GM19452 (cell line): ENCODE measurements at regions not wholly inside any gene's neighbourhood (a gene's known extent, or its start where the extent isn't known, plus 50 kb on each side); places are given as distances from the start of the nearest gene placed in this dataset.
"Not testable (repeated sequence)": the region's sequence is repeated elsewhere in the genome, so short reads cannot be mapped to it uniquely, and the experiment has no call there.

Experiments used
- ATAC-seq: cut with Tn5 transposase; IDR thresholded peaks from one replicate; pipeline ENCODE4 v1.9.1; 2021; ENCODE audit not compliant: unreplicated experiment

DNA sequence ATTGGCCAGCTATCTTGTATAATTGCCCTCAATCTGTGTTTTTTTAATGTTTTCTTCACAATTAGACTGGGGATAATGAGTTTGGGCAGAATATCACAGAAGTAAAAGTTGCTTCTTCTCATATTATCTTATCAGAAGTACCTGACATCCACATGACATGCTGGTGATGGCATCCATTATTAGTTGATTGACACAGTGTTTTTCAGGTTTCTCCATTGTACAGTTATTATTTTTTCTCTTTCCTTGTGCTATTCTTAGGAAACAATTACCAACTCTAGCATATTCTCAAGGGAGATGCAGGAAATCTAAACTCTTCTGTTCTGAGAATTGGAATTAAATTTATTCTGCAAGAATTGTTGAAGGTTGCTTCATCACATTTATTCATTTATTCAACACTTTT lies 1000.1 kb upstream of the LCORL start:
- ATAC-seq, result no peak

DNA sequence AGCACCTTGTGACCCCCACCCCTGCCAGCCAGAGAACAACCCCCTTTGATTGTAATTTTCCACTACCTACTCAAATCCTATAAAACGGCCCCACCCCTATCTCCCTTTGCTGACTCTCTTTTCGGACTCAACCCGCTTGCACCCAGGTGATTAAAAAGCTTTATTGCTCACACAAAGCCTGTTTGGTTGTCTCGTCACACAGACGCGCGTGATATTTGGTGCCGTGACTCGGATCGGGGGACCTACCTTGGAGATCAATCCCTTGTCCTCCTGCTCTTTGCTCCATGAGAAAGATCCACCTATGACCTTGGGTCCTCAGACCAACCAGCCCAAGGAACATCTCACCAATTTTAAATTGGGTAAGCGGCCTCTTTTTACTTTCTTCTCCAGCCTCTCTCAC lies 995.0 kb upstream of the LCORL start:
- not testable (repeated sequence) for ATAC-seq

DNA sequence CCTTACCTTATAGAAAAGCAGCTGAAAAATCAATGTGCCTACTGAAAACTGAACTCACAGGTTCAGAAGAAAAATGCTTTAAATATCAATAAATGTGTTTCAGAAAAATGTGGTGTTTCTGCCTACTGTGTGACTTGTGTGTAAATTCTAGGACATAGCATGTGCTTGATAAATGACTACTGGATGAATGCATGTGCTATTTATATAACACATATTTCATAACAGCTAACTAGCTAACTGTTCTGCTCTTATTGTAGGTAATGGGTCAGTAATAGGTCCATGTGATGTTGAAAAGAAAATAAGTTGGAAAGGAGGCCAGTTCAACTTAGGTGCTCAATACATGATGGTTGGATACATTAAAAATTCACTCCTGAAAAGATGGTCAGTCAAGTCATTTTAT lies 993.0 kb upstream of the LCORL start:
- no peak for ATAC-seq

DNA sequence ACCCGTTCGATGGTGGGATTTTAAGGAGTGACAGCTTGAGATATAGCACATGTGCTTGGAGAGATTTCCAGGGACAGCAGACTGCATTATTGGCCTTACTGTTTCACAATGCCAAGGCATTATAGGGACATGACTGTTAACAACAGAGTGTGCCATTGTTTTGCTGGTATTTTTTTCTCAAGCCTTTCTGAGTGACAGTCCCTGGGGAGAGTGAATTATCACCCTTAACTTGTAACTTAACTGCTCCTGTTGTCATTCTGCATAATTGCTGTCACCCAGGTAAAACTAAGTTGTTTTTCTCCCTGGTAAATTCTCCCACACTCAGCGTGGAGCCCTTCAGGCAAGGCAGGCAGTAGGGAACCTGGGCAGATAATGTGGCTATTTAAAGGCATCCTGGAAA lies 989.2 kb upstream of the LCORL start:
- no peak for ATAC-seq

DNA sequence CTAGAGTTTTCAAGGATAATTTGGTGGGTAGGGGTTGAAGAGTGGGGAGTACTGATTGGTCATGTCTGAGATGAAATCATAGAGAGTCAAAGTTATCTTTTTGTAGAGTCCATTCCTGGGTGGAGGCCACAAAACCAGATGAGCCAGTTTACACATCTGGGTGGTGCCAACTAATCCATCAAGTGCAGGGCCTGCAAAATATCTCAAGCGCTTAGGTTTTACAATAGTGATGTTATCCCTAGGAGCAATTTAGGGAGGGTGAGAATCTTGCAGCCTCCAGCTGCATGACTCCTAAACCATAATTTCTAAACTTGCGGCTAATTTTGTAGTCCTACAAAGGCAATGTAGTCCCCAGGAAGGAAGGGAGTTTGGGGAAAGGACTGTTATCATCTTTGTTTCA lies 988.3 kb upstream of the LCORL start:
- ATAC-seq, result no peak

DNA sequence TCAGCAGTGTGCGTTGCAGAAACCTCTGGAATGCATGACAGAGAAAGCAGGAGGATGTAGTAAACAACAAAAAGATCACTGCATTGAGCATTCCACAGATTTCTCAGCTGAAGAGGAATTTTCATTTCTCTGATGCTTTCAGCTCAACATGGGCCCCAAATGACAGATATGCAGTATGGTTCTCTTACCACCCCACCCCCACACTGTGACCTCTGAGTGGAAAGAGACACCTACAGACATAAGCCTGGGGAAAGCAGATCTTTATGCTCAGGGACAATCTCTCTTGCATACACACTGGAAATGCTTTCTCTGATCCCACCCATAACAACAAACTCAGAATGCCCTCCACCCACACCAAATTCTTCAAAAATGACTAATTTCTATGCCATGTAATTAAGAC lies 983.7 kb upstream of the LCORL start:
- ATAC-seq, result no peak

DNA sequence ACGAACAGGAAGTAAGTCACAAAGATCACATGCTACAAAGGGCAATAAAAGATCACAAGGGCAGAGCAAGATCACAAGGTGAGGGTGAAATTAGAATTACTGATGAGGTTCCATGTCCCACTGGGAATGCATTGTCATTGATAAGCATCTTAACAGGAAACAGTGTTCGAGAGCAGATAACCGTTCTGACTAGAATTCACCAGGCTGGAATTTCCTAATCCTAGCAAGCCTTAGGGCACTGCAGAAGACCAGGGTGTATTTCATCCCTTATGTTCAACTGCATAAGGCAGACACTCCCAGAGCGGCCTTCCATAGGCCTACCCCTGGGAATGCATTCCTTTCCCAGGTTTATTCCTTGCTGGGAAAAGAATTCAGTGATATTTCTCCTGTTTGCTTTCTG lies 980.6 kb upstream of the LCORL start:
- ATAC-seq, result no peak

DNA sequence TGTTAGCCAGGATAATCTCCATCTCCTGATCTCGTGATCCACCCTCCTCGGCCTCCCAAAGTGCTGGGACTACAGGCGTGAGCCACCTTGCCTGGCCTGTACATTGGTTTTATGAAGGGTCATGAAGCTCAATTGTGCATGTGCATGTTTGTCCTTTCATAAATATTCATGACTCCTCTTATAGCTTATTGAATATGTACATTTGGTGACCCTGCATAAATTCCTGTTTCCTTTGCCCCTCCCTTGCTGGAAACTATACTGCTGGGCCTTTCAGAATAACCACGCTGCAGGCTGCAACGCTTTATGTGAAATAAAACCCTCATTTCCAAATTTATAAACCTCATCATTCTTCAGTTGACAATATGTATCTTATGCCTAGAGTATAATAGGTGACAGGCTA lies 978.0 kb upstream of the LCORL start:
- ATAC-seq, result no peak

DNA sequence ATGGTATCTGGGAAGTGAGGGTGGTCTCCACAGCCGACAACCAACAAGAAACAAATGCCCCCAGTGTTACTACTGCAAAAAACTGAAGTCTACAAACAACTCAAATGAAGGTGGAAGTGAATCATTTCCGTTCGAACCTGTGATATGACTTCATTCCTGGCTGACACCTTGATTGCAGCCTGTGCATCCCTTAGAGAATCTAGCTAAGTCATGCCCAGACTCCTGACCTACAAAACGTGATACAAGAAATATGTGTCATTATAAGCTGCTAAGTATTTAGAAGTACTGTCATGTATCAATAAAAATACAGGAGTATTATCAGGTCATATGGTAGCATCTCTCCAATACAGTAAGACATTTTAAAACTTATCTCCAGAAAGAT lies 959.7 kb upstream of the LCORL start:
- no peak for ATAC-seq

DNA sequence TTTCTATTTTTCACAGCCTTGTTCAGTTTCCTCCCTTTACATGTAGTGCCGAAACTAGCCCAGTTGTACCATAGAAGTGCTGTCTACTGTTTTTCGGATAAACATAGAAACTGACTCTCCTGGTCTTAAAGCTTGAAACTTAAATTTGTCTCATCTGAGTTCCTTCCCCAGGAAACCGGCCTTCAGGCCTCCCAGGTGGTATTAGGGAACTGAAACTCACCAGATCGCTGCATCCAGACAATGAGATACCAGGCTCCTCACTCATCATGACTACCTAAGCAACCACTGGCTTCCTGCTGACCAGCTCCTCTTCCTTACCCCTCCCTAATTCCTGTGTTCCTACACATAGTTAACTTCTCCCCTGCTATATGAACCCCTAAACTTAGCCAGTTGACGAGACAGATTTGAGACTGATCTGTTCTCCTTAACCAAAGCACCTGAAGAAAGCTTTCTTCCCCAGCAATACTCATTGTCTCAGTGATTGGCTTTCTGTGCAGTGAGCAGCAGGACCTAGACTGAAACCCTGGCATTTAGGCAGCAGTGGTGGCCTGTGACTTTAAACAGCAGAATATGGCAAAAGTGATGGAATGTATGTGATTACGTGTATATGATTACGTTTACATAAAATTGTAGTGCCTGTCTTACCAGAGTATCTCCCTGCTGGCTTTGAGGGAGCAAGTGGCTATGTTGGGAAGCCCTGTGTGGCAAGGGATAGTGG lies 959.1 kb upstream of the LCORL start:
- no peak for ATAC-seq

DNA sequence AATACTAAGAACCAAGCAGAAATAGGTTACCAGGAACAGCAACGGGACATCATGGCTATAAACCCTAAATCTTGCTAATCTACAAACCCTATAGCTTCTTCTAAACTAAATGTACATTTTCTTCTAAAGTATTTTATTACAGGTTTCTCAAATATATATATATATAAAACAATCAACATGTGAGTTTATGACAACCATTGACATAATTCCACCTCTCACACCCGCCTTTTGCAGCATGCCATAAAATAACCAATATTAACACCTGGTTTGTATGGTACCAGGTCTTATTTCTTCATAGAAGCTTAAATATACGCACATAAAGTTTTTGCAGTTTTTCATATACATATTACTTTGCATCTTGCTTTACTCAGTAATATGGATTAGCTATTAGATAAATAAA lies 955.3 kb upstream of the LCORL start:
- ATAC-seq, result no peak

DNA sequence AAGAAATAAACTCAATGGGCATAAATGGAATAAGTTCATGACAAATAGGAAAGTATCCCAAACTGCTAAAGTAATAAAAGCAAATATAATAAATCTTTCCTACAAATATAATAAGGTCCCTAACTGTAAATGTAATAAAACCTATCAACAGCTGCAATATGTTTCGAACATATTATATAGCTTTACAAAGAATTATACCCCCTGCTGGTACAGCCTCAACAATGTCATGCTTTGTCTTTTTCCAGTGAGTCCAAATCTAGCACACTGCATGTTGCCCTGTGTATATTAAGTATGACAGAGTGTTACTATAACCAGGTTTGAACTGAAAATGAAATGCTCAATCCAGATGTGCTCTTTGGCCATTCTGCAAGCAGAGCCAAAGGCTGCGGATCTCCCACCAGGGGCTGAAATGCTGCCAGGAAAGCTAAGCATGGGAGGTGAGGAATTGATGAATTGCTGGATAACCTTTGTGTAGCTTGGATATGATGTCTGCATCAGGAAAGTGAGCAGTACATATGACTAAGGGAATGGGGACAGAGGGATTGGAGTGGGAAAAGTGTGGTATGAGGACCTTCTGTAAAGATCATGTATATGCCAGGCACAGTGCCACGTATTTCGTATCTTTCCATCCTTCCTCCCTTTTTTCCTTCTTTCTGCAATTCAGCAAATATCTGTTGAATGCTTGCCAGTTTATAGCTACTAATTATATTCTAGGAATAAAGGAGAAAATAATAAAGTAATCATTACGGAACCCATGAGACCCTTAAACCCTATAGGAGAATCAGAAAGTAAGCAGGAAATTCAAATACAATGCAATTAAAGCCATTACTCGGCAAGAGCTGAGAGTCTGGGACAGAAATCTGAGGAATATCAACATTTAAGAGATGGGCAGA lies 954.6 kb upstream of the LCORL start:
- ATAC-seq, result no peak

DNA sequence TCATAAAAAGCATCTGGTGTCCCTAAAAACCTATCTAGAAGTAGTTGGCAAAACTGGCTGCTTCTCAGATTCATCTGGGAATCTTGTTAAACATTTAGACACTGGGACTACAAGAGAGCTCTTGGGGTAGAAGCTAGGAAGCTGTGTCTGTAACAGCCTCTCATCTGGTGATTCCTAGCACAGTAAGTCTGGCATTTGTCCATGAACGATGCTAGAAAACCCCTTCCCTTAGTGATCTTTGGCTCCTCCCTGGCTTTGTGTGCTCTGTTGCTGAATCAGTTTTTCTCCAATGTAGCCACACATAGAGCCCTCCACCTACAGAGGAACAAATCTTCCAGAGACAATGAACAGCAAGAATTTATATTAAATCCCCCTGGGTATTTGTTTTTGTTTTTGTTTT lies 951.7 kb upstream of the LCORL start:
- no peak for ATAC-seq

DNA sequence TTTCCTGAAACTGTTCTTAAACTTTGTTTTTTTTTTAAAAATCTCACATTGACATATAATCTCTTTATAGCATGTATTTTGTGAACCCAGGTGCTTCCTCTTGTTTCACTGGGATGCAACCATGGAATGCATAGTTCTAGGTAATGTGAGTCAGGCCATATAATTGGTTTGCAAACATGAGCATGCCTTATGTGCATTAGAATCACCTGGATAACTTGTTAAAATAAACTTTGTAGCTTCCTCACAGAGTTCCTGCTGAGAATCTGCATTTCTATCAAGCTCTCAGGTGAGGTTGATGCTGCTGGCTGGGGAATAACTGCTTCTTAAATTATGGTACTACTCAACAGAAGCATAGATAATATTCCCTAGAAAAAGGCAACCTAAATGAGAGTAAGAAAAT lies 940.3 kb upstream of the LCORL start:
- ATAC-seq, result no peak

DNA sequence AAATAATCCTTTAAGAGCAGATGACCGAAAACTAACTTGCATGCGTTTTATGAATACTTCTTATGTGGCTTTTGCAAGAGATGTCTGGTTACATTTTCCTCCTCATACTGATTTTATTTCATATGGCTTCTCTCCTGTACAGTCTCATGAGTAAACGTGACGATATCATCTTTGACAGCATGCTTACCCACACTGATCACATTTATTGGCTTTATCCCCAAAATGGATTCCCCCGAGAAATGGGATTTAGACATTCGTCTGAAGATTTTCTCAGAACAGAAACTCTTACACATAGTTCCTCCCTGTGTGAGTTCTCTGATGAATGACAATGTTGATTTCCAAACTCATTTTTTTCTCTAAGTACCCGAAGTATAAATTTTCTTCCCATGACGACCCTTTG lies 939.7 kb upstream of the LCORL start:
- no peak for ATAC-seq

DNA sequence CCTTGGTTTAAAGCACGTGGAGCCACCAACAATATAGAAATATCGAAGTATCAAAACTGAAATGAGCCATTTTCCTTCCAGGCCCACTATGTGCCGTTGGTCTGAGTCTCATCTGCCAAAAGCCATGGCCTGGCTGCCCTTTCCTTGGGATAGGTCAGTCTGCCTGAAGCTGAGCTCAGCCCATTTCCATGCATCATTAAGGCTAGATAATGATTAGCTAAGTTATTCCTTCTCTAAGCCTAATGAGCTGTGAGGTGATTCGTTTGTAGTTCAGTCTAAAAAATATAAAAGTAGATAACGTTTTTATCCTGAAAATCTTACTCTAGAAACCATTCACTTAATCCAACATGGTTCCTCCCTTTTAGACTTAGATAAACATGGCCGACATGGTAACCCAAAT lies 936.2 kb upstream of the LCORL start:
- no peak for ATAC-seq

DNA sequence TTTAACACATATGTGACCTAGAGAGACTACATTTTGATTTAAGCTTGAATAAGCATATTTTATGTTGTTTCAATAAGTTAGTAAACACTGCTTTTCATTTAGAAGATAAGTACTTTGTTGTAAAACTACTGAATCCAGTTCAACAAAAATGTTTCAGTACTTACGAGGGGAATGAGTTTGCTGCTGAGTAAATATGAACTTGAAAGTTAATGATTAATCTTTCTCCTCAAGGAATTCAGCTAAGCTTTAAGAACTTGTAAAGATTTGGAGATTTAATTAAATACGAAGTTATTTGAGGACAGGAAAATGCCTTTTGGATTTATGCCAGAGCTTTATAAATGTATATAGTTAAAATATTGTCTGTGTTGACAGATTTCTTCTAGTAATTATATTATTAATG lies 933.0 kb upstream of the LCORL start:
- ATAC-seq, result no peak

DNA sequence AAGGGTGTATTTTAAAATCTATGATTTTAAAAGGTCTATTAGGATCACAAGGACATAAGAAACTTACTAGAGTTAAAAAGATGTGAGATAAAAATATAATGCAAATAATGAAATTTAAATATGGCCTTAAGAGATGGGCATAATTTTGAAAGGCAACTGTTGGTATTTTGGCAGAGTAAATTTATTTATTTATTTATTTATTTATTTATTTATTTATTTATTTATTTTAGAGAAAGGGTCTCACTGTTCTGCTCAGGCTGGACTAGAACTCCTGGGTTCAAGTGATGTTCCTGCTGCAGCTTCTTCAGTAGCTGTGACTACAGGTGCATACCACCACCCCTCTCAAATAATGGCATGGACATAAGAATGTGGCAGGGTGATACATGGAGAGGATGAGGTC lies 932.1 kb upstream of the LCORL start:
- ATAC-seq, result no peak

DNA sequence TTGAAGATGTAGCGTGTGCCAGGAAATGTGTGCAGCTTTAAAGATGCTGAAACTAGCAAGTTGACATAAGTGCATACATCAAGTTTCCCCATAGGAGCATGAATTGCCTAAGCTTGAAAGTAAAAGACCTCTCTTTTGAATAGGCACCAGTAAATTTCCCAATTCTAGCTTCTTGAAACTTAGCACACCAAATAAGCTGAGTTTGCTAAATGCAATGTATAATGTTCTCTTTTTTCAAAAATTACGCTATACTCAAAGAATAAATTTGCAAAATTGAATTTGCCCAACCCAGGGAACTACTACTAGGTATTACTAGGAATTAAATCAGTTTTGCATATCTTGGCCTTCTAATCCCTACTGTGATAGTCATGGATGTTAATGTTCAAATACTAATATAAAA lies 923.9 kb upstream of the LCORL start:
- no peak for ATAC-seq

DNA sequence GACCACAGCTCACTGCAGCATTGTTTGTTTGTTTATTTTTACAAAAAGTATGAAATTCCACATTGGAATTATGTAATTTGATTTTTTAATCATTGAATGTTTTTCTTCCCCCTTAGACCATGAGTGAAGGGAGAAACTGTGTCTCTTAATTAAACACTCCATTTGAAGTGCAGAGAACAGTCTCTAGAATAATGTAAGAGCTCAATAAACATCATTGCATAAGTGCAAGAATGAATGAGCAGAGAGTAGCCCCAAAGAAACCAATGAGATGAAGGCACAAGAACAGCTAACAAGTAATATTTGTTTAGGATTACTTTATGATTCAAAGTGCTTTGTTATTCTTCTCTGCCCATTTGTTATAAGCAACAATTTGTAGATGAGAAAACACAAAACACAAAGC lies 921.3 kb upstream of the LCORL start:
- ATAC-seq, result no peak

DNA sequence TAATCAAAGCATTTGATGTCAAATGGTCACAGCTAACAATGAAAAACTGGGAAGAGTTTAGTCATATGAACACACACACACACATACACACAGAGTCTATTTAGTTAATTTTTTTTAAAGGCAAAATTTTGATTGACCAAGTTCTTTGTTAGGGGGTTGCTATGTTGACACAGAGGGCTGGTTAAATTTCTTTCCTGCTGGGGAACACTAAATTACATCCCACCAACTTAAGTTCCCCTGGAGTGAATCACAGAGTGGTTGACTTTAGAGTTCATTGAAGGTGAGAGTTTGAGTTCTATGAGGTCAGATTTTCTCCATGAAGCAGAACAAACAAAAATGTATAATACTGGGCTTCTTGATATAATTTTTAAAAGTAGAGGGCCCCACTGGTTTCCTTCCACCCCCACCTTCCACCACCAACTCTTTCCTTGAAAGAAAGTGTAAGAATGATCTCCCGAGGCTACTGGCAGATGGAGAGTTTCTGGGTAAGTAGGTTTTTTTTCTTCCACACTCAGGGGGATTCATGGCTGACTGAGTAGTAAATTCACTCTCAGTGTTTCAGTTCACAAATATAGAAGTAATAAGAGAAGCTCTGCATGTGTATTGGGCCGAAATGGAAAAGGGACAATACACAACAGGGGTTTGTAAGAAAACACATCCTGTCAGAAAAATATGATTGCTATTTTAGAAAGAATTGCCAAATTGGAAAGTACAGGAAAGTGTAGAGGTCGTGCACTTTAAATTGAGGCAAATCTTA lies 917.0 kb upstream of the LCORL start:
- no peak for ATAC-seq

DNA sequence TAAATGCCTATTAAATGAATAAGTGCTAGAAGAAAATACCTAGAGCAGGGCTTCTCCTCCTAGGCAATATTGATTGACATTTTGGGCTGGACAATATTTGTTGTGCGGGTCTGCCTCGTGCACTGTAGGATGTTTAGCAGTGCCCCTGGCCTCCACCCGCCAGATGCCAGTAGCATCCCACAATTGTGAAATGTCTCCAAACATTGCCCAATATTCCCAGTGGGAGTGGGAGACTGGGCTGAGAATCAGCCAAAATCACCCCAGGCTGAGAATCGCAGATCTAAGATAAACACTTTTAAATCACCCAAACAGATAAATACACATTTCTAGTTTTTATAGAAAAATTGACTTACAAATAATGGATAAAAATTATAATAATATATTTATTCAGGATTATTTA lies 916.2 kb upstream of the LCORL start:
- ATAC-seq, result no peak
